ENCODE measurements at regions not wholly inside any gene's neighbourhood (a gene's known extent, or its start where the extent isn't known, plus 50 kb on each side); places are given as distances from the start of the nearest gene placed in this dataset.

DNA sequence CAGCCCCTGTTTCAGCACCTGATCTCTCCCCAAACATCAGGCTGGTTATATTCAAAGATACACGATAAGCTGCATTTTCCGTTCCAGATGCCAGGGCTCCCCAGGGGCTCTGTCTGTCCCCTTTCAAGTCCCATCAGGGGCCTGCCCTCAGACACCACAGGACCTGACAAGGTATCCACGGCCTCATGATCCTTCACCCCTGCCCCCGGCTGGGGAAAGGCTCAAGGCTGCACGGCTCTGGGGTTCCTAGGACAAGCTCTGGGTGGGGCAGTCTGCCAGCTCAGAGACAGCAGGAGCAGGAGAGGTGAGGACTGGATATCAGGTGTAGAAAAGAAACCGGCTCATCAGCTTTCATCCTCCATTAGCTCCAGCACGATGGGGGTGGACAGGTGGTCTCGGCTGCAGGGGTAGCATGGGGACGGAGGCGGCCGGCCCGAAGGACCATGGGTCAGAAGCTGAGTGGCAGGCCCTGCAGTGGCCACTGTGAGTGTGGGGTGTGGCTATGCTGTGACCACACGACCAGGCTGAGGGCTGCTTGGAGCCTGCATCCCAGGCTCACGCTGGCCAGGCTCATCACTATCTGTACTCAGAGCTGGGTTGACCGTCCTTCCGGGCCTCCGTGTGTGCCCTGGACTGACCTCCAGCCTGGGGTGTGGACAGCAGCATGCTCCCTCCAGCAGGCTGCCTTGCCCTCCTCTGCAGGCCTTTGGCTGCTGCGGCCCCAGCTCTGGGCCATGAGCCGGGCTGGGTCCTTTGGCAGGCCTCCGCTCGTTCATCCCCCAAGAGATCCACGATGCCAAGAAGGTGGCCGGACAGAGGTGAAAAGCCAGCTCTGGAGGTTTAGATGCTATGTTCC is 386.2 kb downstream of the THBS2 start:
- Histone ChIP-seq H3K4me3 (ENCODE audit: insufficient read depth, low read depth, low read length, poor library complexity, severe bottlenecking) (no peak overlapping the region), H3K9me3 (ENCODE audit: control insufficient read depth, low read length) (no peaks in the 10 kb centered on the region), H3K27me3 (replicated peaks; ENCODE audit: control insufficient read depth, insufficient read depth, low read length, poor library complexity, severe bottlenecking) (no peaks in the 10 kb centered on the region), H3K36me3 (ENCODE audit: control insufficient read depth, insufficient read depth, low read length) (no peaks in the 10 kb centered on the region), H3K4me1 (ENCODE audit: control insufficient read depth, insufficient read depth, low read length, poor library complexity, severe bottlenecking) (no peaks in the 10 kb centered on the region), H3K27ac (ENCODE audit: insufficient read depth, low read length, poor library complexity, severe bottlenecking) (no peak overlapping the region)
- DNase-seq = no peak

- Histone ChIP-seq H3K27me3 (replicated peaks; ENCODE audit: control insufficient read depth, insufficient read depth, low read length, poor library complexity, severe bottlenecking) (no peaks in the 10 kb centered on the region), H3K4me3 (ENCODE audit: insufficient read depth, low read depth, low read length, poor library complexity, severe bottlenecking) (no peak overlapping the region), H3K9me3 (ENCODE audit: control insufficient read depth, low read length) (no peaks in the 10 kb centered on the region), H3K36me3 (ENCODE audit: control insufficient read depth, insufficient read depth, low read length) (no peaks in the 10 kb centered on the region), H3K4me1 (ENCODE audit: control insufficient read depth, insufficient read depth, low read length, poor library complexity, severe bottlenecking) (no peaks in the 10 kb centered on the region), H3K27ac (ENCODE audit: insufficient read depth, low read length, poor library complexity, severe bottlenecking) (no peak overlapping the region)
- no peak for DNase-seq
Observed at GRCh38 chr6:168866534-168866933, 387.1 kb downstream of the THBS2 start.

- Histone ChIP-seq H3K36me3 (ENCODE audit: control insufficient read depth, insufficient read depth, low read length) (no peaks in the 10 kb centered on the region), H3K4me1 (ENCODE audit: control insufficient read depth, insufficient read depth, low read length, poor library complexity, severe bottlenecking) (no peaks in the 10 kb centered on the region), H3K27me3 (replicated peaks; ENCODE audit: control insufficient read depth, insufficient read depth, low read length, poor library complexity, severe bottlenecking) (no peaks in the 10 kb centered on the region), H3K27ac (ENCODE audit: insufficient read depth, low read length, poor library complexity, severe bottlenecking) (no peak overlapping the region), H3K4me3 (ENCODE audit: insufficient read depth, low read depth, low read length, poor library complexity, severe bottlenecking) (no peak overlapping the region), H3K9me3 (ENCODE audit: control insufficient read depth, low read length) (no peaks in the 10 kb centered on the region)
- DNase-seq = no peak
Observed at GRCh38 chr6:168865522-168865921, 388.1 kb downstream of the THBS2 start.

DNA sequence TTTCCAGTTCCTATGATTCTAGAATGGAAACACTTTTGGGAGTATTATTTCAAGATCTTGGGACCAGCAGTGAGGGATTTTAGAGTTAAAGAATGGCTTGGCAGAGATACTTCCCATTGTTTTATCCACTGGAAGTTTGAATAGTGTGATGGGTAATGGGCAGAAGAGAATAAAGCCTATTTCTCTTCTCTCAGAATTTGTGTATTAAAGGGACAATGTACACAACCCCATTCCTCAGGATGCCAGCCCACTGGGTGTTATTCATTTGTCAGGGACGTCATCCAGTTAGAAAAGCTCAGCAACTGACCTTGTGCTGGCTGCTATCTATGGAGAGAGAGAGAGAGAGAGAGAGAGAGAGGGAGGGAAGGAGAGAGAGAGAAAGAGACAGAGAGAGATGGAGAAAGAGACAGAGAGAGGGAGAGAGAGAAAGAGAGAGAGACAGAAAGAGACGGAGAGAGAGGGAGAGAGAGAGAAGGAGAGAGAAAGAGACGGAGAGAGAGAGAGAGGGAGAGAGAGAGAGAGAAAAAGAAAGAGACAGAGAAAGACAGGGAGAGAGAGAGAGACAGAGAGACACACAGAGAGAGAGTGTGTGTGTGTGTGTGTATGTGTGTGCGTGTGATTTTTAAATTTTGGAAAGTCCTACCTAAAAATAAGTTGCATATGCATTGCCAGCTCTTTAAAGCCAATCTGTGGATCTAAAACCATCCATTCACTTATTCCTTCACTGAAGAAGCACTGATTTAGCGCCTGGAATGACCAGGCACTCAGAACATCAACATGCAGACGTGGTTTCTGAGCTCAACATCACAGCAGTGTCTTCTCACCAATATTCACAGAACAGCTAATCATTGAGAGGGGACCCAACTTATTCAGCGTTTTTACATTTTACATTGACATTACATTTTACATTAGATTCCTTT is 388.8 kb downstream of the THBS2 start:
- no peak for DNase-seq
- Histone ChIP-seq H3K9me3 (ENCODE audit: control insufficient read depth, low read length) (no peaks in the 10 kb centered on the region), H3K27me3 (replicated peaks; ENCODE audit: control insufficient read depth, insufficient read depth, low read length, poor library complexity, severe bottlenecking) (no peaks in the 10 kb centered on the region)

DNA sequence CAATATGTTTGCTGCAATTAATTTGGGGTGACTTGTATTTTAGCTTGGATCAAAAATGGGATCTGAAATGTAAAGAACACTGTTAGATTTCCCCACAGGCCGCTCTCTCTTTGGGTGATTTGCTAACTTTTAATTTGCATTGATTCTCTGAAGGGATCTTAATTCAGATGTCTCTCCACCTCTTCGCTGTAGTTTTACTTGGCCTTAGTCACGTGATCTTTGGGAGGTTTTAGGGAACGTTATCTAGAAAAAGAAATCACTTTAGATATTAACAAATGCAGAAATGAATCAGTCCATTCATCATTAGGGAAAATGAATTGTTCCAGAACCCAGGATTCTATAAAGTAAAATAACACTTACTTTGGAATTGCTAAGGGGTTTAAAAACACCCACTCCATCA is 390.2 kb downstream of the THBS2 start:
- no peak overlapping the region for H3K4me3 ChIP-seq (ENCODE audit: insufficient read depth, low read depth, low read length, poor library complexity, severe bottlenecking)
- no peak for DNase-seq
- H3K27ac ChIP-seq (ENCODE audit: insufficient read depth, low read length, poor library complexity, severe bottlenecking) = no peak overlapping the region
- no peaks in the 10 kb centered on the region for H3K27me3 ChIP-seq (replicated peaks; ENCODE audit: control insufficient read depth, insufficient read depth, low read length, poor library complexity, severe bottlenecking)
- no peaks in the 10 kb centered on the region for H3K9me3 ChIP-seq (ENCODE audit: control insufficient read depth, low read length)
- H3K36me3 ChIP-seq (ENCODE audit: control insufficient read depth, insufficient read depth, low read length) = no peaks in the 10 kb centered on the region
- no peaks in the 10 kb centered on the region for H3K4me1 ChIP-seq (ENCODE audit: control insufficient read depth, insufficient read depth, low read length, poor library complexity, severe bottlenecking)

More for the DNA sequence above, 388.8 kb downstream of the THBS2 start:
- H3K36me3 ChIP-seq (ENCODE audit: control insufficient read depth, insufficient read depth, low read length) = no peaks in the 10 kb centered on the region
- no peak overlapping the region for H3K27ac ChIP-seq (ENCODE audit: insufficient read depth, low read length, poor library complexity, severe bottlenecking)
- H3K4me1 ChIP-seq (ENCODE audit: control insufficient read depth, insufficient read depth, low read length, poor library complexity, severe bottlenecking) = no peaks in the 10 kb centered on the region
- H3K4me3 ChIP-seq (ENCODE audit: insufficient read depth, low read depth, low read length, poor library complexity, severe bottlenecking) = no peak overlapping the region

DNA sequence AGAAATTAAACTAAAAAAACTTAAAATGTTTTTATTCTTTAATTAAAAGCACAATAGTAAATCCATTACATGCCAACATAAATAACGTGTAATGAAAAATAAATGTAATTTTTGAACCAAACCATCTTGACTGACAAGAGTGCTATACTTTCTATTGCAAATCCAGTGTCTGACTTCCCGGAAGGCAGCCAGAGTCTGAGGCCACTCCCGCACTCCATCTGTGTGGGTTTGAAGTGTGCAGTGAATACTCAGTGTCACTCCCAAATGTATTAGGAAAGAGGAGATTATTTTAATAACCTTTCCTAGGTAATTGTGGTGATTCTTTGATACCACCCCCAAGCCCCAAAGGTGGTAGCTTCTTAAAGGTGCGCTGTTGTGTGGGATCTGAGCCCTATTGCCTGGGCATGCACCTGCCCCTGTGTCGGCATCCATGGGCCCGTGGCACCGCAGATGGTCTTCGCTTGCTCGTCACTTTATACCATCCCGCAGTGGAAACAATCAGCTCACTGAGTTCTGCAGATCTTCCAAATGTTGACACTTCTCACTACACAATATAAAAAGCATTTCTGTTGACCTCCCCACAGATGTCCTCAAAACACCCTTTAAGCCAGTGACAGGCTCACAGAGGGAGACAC is 391.2 kb downstream of the THBS2 start:
- DNase-seq = no peak
- no peaks in the 10 kb centered on the region for H3K27me3 ChIP-seq (replicated peaks; ENCODE audit: control insufficient read depth, insufficient read depth, low read length, poor library complexity, severe bottlenecking)
- H3K36me3 ChIP-seq (ENCODE audit: control insufficient read depth, insufficient read depth, low read length) = no peaks in the 10 kb centered on the region

DNA sequence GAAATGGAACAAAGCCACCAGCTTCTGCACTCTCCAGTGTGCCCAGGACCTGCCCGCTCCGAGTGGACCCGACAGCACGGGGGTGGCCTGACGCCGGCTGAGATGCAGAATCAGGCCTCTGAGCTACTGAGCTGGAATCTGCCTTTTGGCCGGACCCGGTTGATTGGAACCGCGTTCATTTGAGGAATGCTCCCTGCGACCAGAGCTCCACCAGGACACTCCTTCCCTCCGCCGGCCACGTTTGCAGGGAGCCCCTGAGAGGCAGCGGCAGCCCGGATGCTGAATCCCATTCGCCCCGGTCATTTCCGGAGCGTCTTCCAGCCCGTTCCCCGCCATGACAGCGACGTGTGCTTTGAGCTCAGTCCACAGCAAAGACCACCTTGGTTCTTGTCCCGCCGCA is 392.7 kb downstream of the THBS2 start:
- no peaks in the 10 kb centered on the region for H3K36me3 ChIP-seq (ENCODE audit: control insufficient read depth, insufficient read depth, low read length)
- H3K27me3 ChIP-seq (replicated peaks; ENCODE audit: control insufficient read depth, insufficient read depth, low read length, poor library complexity, severe bottlenecking) = no peaks in the 10 kb centered on the region
- no peaks in the 10 kb centered on the region for H3K9me3 ChIP-seq (ENCODE audit: control insufficient read depth, low read length)
- no peak for DNase-seq
- H3K4me1 ChIP-seq (ENCODE audit: control insufficient read depth, insufficient read depth, low read length, poor library complexity, severe bottlenecking) = no peaks in the 10 kb centered on the region
- H3K27ac ChIP-seq (ENCODE audit: insufficient read depth, low read length, poor library complexity, severe bottlenecking) = no peak overlapping the region
- no peak overlapping the region for H3K4me3 ChIP-seq (ENCODE audit: insufficient read depth, low read depth, low read length, poor library complexity, severe bottlenecking)

More for the DNA sequence above, 391.2 kb downstream of the THBS2 start:
- H3K4me1 ChIP-seq (ENCODE audit: control insufficient read depth, insufficient read depth, low read length, poor library complexity, severe bottlenecking) = no peaks in the 10 kb centered on the region
- no peaks in the 10 kb centered on the region for H3K9me3 ChIP-seq (ENCODE audit: control insufficient read depth, low read length)
- H3K4me3 ChIP-seq (ENCODE audit: insufficient read depth, low read depth, low read length, poor library complexity, severe bottlenecking) = no peak overlapping the region
- no peak overlapping the region for H3K27ac ChIP-seq (ENCODE audit: insufficient read depth, low read length, poor library complexity, severe bottlenecking)

- Histone ChIP-seq H3K27me3 (replicated peaks; ENCODE audit: control insufficient read depth, insufficient read depth, low read length, poor library complexity, severe bottlenecking) (no peaks in the 10 kb centered on the region), H3K4me1 (ENCODE audit: control insufficient read depth, insufficient read depth, low read length, poor library complexity, severe bottlenecking) (no peaks in the 10 kb centered on the region), H3K9me3 (ENCODE audit: control insufficient read depth, low read length) (no peaks in the 10 kb centered on the region), H3K27ac (ENCODE audit: insufficient read depth, low read length, poor library complexity, severe bottlenecking) (no peak overlapping the region), H3K4me3 (ENCODE audit: insufficient read depth, low read depth, low read length, poor library complexity, severe bottlenecking) (no peak overlapping the region), H3K36me3 (ENCODE audit: control insufficient read depth, insufficient read depth, low read length) (no peaks in the 10 kb centered on the region)
- no peak for DNase-seq
Observed at GRCh38 chr6:168860341-168860740, 393.3 kb downstream of the THBS2 start.

GRCh38 chr6:168858926-168859325 is 394.7 kb downstream of the THBS2 start:
- Histone ChIP-seq H3K27me3 (replicated peaks; ENCODE audit: control insufficient read depth, insufficient read depth, low read length, poor library complexity, severe bottlenecking) (no peaks in the 10 kb centered on the region), H3K27ac (ENCODE audit: insufficient read depth, low read length, poor library complexity, severe bottlenecking) (no peak overlapping the region), H3K36me3 (ENCODE audit: control insufficient read depth, insufficient read depth, low read length) (no peaks in the 10 kb centered on the region), H3K4me1 (ENCODE audit: control insufficient read depth, insufficient read depth, low read length, poor library complexity, severe bottlenecking) (no peaks in the 10 kb centered on the region), H3K9me3 (ENCODE audit: control insufficient read depth, low read length) (no peaks in the 10 kb centered on the region), H3K4me3 (ENCODE audit: insufficient read depth, low read depth, low read length, poor library complexity, severe bottlenecking) (no peak overlapping the region)
- no peak for DNase-seq

Measured in effector memory CD4-positive, alpha-beta T cell (primary cell).